ENCODE measurements at regions not wholly inside any gene's neighbourhood (a gene's known extent, or its start where the extent isn't known, plus 50 kb on each side); places are given as distances from the start of the nearest gene placed in this dataset.

- no peak for TF ChIP-seq CHD7 (IDR thresholded peaks at IDR 0.05; ENCODE audit: insufficient replicate concordance, low read length)
- TF ChIP-seq TCF12 (IDR thresholded peaks at IDR 0.05; ENCODE audit: low read depth, low read length): no peak
- no peak for TF ChIP-seq CHD2 (IDR thresholded peaks at IDR 0.05; ENCODE audit: low read length)
- TF ChIP-seq JUND (IDR thresholded peaks at IDR 0.05; ENCODE audit: low read length): no peak
- no peak for TF ChIP-seq SAP30 (IDR thresholded peaks at IDR 0.05; ENCODE audit: insufficient read depth, insufficient replicate concordance, low read length)
- no peak for TF ChIP-seq TEAD4 (IDR thresholded peaks at IDR 0.05; ENCODE audit: low read depth, low read length)
Observed at GRCh38 chr16:50856991-50857390, 115.1 kb downstream of the CYLD start (continued).
